Central memory CD4-positive, alpha-beta T cell (primary cell): ENCODE measurements at regions not wholly inside any gene's neighbourhood (a gene's known extent, or its start where the extent isn't known, plus 50 kb on each side); places are given as distances from the start of the nearest gene placed in this dataset.

ENCODE experiments used
- DNase-seq: peaks from one replicate; pipeline ENCODE4 v3.0.0; 2022

DNA sequence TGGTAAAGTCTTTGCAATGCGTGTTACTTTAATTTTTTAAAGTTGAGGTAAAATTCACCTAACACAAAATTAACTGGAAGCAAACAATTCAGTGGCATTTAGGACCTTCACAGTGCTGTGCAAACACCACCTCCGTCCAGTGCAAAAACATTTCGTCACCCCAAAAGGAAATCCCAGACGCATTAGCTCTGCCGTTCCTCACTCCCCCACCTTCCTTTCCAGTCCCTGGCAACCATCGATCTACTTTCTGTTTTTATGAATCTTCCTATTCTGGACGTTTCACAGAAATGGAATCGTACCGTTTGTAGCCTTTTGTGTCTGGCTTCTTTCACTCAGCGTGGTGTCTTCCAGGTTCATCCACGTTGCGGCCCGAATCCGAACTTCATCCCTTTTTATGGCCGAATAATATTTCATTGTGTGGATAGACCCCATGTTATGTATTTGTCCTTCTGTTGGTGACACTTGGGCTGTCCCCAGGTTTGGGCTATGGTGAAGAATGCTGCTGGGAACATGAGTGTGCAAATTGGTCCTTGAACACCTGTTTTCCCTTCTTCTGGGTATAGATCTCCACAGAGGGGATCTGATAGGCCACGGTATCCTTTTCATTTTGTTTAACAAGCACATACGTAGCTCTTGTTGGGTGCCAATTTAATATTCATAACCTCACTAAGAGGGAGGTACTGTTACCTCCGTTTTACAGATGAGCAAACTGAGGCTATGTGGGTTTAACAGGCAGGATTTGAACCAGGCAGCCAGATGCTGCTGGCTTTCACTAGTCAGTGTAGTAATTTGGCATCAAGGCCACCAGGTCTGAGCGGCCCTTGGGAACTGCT is 232.0 kb upstream of the GSE1 start:
- no peak for DNase-seq

DNA sequence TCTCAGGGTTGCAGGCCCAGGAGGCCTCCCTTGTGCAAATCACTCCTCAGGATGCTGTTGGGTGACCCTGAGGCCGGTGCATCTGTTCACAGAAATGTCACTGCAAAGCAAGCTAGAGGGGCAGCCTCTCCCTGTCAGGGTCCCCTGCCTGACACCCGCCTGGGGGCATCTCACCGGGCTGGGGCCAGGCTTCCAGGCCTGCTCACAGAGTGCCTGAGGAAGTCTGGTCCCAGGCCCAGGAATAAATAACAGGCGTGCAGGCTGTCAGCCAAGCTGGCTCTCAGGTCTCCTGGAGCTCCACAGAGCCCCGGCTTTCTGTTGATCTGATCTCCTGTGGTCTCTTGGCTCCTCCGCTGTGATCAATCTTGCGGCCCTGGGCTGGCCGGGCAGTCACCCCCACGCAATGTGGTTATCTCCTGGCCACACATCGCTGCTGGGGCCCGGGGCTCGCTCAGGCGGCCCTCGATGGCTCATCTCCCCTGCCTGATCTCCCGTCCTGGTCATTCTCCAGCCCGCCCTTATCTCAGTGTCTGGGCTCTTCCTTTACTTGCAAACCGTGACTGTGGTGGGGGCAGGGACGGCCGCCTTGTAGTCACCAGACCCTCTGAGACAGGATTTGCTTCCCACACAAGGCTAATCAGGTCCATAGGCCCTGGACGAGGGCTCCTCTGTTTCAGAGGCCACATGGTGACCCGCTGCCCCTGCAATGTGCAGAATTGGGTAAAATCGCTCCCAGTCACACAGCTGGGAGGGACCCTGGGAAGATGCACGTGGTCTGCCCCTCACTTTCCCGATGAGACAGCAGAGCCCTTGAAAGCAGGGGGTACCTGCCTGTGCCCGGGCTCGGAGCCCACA is 231.2 kb upstream of the GSE1 start:
- no peak for DNase-seq

DNA sequence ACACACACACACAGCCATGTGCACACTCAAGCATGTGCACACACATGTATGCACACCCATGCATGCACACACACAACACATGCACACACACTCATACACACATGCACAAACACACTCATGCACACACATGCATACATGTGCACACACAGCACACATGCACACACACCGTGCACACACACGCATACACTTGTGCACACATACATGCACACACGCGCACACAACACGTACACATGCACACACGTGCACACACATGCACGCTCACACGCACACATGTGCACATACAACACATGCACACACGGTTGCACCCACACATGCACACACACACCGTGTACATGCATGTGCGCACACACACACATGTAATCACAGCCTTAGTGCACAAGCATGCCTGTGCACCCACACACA is 230.4 kb upstream of the GSE1 start:
- DNase-seq, result no peak

DNA sequence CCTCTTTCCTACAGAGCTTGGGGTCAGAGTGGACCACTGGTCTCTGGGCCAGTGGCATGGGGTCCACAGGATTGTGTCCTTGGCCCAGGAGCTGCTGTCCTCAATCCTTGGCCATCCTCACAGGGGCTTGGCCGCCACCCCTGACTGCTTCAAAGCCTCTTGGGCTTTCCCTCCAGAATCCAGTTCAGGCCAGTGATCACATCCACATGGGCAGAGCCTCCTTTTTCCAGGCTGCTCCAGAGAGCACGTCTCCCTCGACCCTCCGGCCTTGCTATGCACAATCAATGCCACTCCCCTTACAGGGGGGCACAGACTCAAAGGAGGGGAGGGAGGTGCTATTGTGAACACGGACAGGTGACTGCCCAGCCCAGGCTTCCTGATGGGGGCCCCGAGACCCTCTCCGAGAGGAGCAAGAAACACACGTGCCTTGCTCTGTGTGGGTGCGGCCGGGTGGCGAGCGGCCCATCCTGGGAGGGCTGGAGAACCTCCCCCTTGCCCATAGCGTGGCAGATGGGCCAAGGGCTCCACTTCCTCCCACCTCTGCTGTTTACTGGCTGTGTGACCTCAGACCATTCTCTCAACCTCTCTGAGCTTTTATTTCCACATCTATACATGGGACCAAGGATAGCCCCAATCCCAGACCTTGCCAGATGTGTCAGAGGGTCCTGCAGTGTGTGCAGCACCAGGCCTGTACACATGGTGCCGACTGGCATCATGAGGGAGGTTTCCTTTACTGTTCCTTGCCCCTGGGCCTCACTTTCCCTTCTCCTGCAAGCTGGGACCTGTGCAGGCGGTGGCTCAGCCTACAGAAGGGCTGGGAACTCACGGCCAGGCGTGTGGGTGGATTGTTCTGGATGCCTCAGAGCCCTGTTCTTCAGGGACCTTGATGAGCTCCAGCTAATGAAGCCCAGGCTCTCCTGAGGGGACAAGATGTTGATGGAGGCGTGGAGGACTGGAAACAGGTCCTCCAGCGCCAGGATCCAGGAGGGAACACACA is 229.0 kb upstream of the GSE1 start:
- DNase-seq, result no peak

DNA sequence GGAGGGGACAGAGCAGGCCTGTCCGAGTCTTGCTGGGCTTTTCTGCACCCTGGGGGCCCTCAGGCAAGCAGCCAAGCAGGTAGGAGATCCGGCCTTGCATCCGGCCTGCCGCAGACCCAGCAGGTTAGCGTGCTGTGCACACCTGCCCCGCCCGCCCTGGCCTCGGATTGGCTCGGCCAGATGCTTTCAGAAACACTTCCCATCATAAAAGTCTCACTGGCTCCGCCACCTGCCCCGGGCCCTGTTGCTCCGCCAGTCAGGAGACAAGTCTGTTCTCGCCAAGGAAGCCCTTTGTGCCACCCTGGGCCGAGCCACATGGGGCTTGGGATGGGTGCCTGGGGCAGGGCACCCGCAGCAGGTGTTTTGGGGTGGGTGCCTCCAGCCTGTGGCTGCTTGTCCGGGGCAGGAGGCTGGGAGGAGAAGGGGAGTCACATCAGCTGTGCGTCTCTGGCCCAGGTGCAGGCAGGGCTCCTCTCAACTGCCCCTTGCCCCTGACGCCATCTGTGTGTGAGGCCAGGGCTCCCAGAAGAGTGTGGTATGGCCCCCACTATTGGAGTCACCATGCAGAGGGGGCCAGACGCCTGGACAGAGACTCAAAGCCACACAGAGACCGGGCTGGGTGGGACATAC is 228.2 kb upstream of the GSE1 start:
- DNase-seq, result no peak

- DNase-seq, result no peak
These were observed 227.4 kb upstream of the GSE1 start for GRCh38 chr16:85385463-85386331.

- DNase-seq, result no peak
These were observed 226.5 kb upstream of the GSE1 start for GRCh38 chr16:85386467-85387170.

GRCh38 chr16:85387171-85387507 is 226.0 kb upstream of the GSE1 start:
- no peak for DNase-seq

GRCh38 chr16:85387731-85388295 is 225.3 kb upstream of the GSE1 start:
- DNase-seq, result no peak

- DNase-seq, result no peak
These were observed 223.2 kb upstream of the GSE1 start for GRCh38 chr16:85389679-85390470.

DNA sequence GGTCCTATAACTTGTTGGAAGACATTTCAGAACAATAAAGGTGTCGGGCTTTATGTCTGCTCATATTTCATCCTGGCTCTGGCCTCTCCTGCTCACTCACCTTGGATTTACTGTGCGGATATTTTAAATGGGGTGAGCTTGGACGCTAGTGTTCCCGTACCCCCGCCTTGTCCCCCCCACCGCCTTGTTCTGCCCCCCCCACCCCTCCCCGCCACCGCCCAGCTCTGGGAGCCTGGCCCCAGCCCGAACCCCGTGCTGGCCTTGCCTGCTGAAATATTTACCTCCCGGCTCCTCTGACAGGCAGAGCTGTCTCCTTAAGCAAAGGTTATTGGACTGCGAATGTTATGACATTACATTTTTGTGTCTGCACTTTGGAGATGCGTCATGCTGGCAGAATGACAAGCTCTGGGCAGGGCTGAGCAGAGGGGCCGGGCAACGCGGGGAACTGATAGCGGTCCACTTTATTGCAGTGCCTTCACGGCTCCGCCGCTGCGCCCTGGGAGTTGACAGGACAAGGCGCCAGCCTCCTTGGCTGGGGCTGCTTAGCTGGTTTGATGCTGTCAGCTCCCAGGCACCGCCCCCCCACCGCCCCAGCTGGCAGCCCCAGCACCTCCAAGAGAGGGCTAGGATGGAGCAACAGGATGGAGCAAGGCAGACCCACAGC is 222.5 kb upstream of the GSE1 start:
- no peak for DNase-seq

- no peak for DNase-seq
These were observed 221.9 kb upstream of the GSE1 start for GRCh38 chr16:85391175-85391707.

DNA sequence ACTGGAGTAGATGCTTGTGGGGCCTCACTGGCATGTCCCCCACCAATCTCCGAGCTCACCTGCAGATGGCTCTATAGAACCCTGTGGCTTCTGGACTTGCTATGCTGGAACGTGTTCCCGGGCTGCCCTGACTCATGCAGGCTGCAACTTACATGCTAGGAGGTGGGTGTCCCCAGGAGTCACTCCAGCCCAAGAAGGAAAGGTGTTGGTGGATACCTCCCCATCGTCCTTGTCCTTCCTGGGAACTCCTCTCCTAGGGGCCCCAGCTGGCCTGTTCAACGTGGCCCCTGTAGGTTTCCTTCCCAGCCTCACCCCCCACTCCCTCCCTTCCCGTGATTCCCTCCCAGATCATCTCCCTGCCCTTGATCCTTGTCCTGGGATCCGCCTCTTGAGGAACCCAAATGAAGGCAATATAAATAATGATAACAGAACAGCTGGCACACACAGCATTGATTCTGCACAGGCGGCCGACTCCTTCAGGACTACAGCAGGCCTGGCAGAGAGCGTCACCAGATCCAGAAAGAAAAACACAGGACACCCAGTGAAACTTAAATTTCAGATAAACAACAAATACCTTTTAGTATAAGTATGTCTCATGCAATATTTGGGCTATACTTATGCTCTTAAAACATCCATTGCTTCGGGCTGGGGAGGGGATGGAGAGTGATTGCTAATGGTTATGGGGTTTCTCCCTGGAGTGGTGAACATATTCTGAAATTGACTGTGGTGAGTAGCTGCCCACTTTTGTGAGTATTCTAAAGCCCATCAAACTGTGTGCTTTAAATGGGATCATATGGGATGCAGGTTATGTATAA is 221.1 kb upstream of the GSE1 start:
- no peak for DNase-seq

GRCh38 chr16:85392756-85393673 is 220.1 kb upstream of the GSE1 start:
- no peak for DNase-seq

DNA sequence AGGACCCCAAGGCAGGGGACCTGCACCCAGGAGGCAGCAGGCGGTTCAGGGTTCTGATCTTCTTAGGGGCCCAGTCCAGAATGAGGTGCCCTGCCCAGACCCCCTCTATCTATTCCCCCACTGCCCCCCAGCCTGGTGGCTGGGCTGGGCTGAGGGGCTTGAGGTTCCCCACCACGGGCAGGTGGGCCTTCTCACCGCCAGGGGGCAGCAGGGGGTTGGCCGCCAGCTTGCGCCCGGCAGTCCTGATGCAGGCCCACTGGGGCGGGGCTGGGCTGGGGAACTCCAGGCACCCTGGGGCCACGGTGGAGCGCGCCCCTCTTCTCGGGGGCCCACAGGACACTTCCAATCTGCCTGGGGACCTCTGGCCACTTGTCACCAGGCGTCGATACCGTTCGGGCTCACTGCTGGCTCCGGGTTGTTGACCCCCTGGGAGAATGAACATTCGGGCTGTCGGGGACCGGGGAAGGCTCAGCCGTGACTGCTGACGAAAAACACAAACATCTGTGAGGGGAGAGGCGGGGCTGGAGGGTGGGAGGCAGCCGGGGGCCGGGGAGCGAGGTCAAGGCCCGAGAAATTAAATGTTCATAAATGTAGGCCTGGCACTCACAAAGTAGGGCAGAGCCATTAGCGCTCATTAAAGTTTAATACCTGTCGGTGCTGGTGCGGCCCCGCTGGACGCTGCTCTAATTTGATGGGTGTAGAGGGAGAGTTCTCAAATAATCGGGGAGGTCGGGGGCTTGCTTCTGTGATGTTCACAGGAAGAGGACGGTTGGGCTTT is 219.3 kb upstream of the GSE1 start:
- DNase-seq, result peak; percentile 38
